ENCODE measurements at regions not wholly inside any gene's neighbourhood (a gene's known extent, or its start where the extent isn't known, plus 50 kb on each side); places are given as distances from the start of the nearest gene placed in this dataset.

GRCh38 chr1:221148660-221149059, 269.4 kb downstream of the HLX start:
- TF ChIP-seq CTCF (IDR thresholded peaks at IDR 0.05 in 8 of 11, conservative IDR thresholded peaks at IDR 0.05 in 3 of 11) (no peak), POLR2A (IDR thresholded peaks at IDR 0.05) (no peak), POLR2AphosphoS5 (IDR thresholded peaks at IDR 0.05) (no peak)

Data from spleen (tissue), 7 donors.